Activated CD8-positive, alpha-beta T cell treated with anti-CD3 and anti-CD28 coated beads, Interleukin-2, amount 10 ng/mL, durations not matched to agents 7 days and 5 days (primary cell): ENCODE measurements at regions not wholly inside any gene's neighbourhood (a gene's known extent, or its start where the extent isn't known, plus 50 kb on each side); places are given as distances from the start of the nearest gene placed in this dataset.

Experiments
- ATAC-seq: fragments of 150-1000 bp; cut with Tn5 transposase; one replicate; pipeline ENCODE4 v1.10.0; 2021; ENCODE audit warnings: moderate library complexity
- CTCF ChIA-PET: fragments of 350-600 bp; sonication (Branson Sonifier 250); formaldehyde crosslinking; loops from one replicate; lab custom pipeline; 2021; ENCODE audit warnings: antibody characterized with exemption; lab: Charles Lee
- POLR2A ChIA-PET: fragments of 350-600 bp; sonication (Branson Sonifier 250); formaldehyde crosslinking; loops from one replicate; lab custom pipeline; 2021; ENCODE audit warnings: antibody characterized with exemption; lab: Charles Lee
- DNase-seq: peaks from one replicate; pipeline ENCODE4 v3.0.0-alpha.2; 2020
- H3K27ac Mint-ChIP-seq: one replicate; pipeline ENCODE4 v1.8.0; 2021; ENCODE audit warnings: mild to moderate bottlenecking, mixed read lengths
- H3K27me3 Mint-ChIP-seq: one replicate; pipeline ENCODE4 v1.8.0; 2021; ENCODE audit warnings: low read depth, mixed read lengths
- H3K36me3 Mint-ChIP-seq: one replicate; pipeline ENCODE4 v1.8.0; 2021; ENCODE audit warnings: low read depth, mixed read lengths
- H3K4me1 Mint-ChIP-seq: one replicate; pipeline ENCODE4 v1.8.0; 2021; ENCODE audit warnings: low read depth, mixed read lengths
- H3K4me3 Mint-ChIP-seq: one replicate; pipeline ENCODE4 v1.8.0; 2021; ENCODE audit warnings: mild to moderate bottlenecking, mixed read lengths
- H3K9me3 Mint-ChIP-seq: one replicate; pipeline ENCODE4 v1.8.0; 2022; ENCODE audit warnings: mixed read lengths; ENCODE audit not compliant: insufficient read depth

GRCh38 chr2:235278771-235279355 is 215.0 kb upstream of the AGAP1 start:
- no peaks in the 10 kb centered on the region for H3K4me1 Mint-ChIP-seq
- ChIA-PET POLR2A (interaction anchor here (0.7 kb wide), 1 partner anchor 66 kb away, joined by 3 read pairs; no protein-coding TSS in a partner anchor), CTCF (no interaction called here)
- H3K36me3 Mint-ChIP-seq = no peaks in the 10 kb centered on the region
- DNase-seq = no peak
- no peaks in the 10 kb centered on the region for H3K9me3 Mint-ChIP-seq
- no peak overlapping the region for H3K4me3 Mint-ChIP-seq
- no peak overlapping the region for H3K27ac Mint-ChIP-seq
- no peak for ATAC-seq
- peaks cover 25% of the 10 kb centered on the region for H3K27me3 Mint-ChIP-seq

- DNase-seq (no peak), ATAC-seq (no peak)
- Mint-ChIP-seq H3K27ac (no peak overlapping the region), H3K27me3 (peaks cover 21% of the 10 kb centered on the region), H3K9me3 (no peaks in the 10 kb centered on the region), H3K4me3 (no peak overlapping the region), H3K36me3 (no peaks in the 10 kb centered on the region), H3K4me1 (no peaks in the 10 kb centered on the region)
- ChIA-PET POLR2A (no interaction called here), CTCF (no interaction called here)
Observed at GRCh38 chr2:235279965-235280364, 213.9 kb upstream of the AGAP1 start.

- H3K27me3 Mint-ChIP-seq = peaks cover 16% of the 10 kb centered on the region
- ATAC-seq (no peak), DNase-seq (no peak)
- no peaks in the 10 kb centered on the region for H3K4me1 Mint-ChIP-seq
- no peak overlapping the region for H3K27ac Mint-ChIP-seq
- no peak overlapping the region for H3K4me3 Mint-ChIP-seq
- H3K36me3 Mint-ChIP-seq = no peaks in the 10 kb centered on the region
- CTCF ChIA-PET = no interaction called here
- POLR2A ChIA-PET = no interaction called here
- H3K9me3 Mint-ChIP-seq = no peaks in the 10 kb centered on the region
Observed at GRCh38 chr2:235283246-235283645, 210.6 kb upstream of the AGAP1 start.

GRCh38 chr2:235286622-235287374 is 207.0 kb upstream of the AGAP1 start:
- CTCF ChIA-PET = no interaction called here
- Mint-ChIP-seq H3K27me3 (peaks cover 11% of the 10 kb centered on the region), H3K4me1 (no peaks in the 10 kb centered on the region), H3K27ac (no peak overlapping the region), H3K4me3 (no peak overlapping the region), H3K36me3 (no peaks in the 10 kb centered on the region), H3K9me3 (no peaks in the 10 kb centered on the region)
- ATAC-seq (no peak), DNase-seq (no peak)
- POLR2A ChIA-PET = no interaction called here

- ChIA-PET POLR2A (no interaction called here), CTCF (no interaction called here)
- Mint-ChIP-seq H3K27ac (no peak overlapping the region), H3K4me1 (no peaks in the 10 kb centered on the region), H3K36me3 (no peaks in the 10 kb centered on the region), H3K9me3 (no peaks in the 10 kb centered on the region), H3K4me3 (no peak overlapping the region), H3K27me3 (peaks cover 12% of the 10 kb centered on the region)
- DNase-seq (no peak), ATAC-seq (no peak)
Observed at GRCh38 chr2:235287375-235287733, 206.5 kb upstream of the AGAP1 start.

- CTCF ChIA-PET = no interaction called here
Observed at GRCh38 chr2:235291461-235291860, 202.4 kb upstream of the AGAP1 start.

GRCh38 chr2:235293061-235293460 is 200.8 kb upstream of the AGAP1 start:
- CTCF ChIA-PET = no interaction called here

More at GRCh38 chr2:235291461-235291860, 202.4 kb upstream of the AGAP1 start:
- POLR2A ChIA-PET = no interaction called here
- DNase-seq (no peak), ATAC-seq (no peak)
- Mint-ChIP-seq H3K36me3 (no peaks in the 10 kb centered on the region), H3K27ac (no peak overlapping the region), H3K9me3 (no peaks in the 10 kb centered on the region), H3K4me1 (no peaks in the 10 kb centered on the region), H3K4me3 (no peak overlapping the region), H3K27me3 (peaks cover 3% of the 10 kb centered on the region)

GRCh38 chr2:235295831-235296230 is 198.0 kb upstream of the AGAP1 start:
- ATAC-seq (no peak), DNase-seq (no peak)
- Mint-ChIP-seq H3K4me1 (no peaks in the 10 kb centered on the region), H3K9me3 (no peaks in the 10 kb centered on the region), H3K27me3 (peaks cover 3% of the 10 kb centered on the region), H3K4me3 (no peak overlapping the region), H3K27ac (no peak overlapping the region), H3K36me3 (no peaks in the 10 kb centered on the region)
- ChIA-PET CTCF (no interaction called here), POLR2A (no interaction called here)

More at GRCh38 chr2:235293061-235293460, 200.8 kb upstream of the AGAP1 start:
- peaks cover 3% of the 10 kb centered on the region for H3K27me3 Mint-ChIP-seq
- DNase-seq (no peak), ATAC-seq (no peak)
- POLR2A ChIA-PET = no interaction called here
- H3K27ac Mint-ChIP-seq = no peak overlapping the region
- no peaks in the 10 kb centered on the region for H3K4me1 Mint-ChIP-seq
- H3K36me3 Mint-ChIP-seq = no peaks in the 10 kb centered on the region
- no peak overlapping the region for H3K4me3 Mint-ChIP-seq
- H3K9me3 Mint-ChIP-seq = no peaks in the 10 kb centered on the region

- ATAC-seq (no peak), DNase-seq (no peak)
- Mint-ChIP-seq H3K36me3 (no peaks in the 10 kb centered on the region), H3K9me3 (no peaks in the 10 kb centered on the region), H3K4me3 (no peak overlapping the region), H3K27me3 (no peaks in the 10 kb centered on the region), H3K4me1 (no peaks in the 10 kb centered on the region), H3K27ac (no peak overlapping the region)
- POLR2A ChIA-PET = interaction anchor here (0.7 kb wide), 1 partner anchor 122 kb away, joined by 3 read pairs; no protein-coding TSS in a partner anchor
- CTCF ChIA-PET = no interaction called here
Observed at GRCh38 chr2:235300368-235301201, 193.3 kb upstream of the AGAP1 start.

GRCh38 chr2:235301202-235302076 is 192.4 kb upstream of the AGAP1 start:
- POLR2A ChIA-PET = interaction anchor here (0.7 kb wide), 1 partner anchor 123 kb away, joined by 3 read pairs; no protein-coding TSS in a partner anchor
- ATAC-seq = no peak

GRCh38 chr2:235302263-235302662 is 191.6 kb upstream of the AGAP1 start:
- Mint-ChIP-seq H3K4me3 (no peak overlapping the region), H3K27ac (no peak overlapping the region), H3K9me3 (no peaks in the 10 kb centered on the region), H3K27me3 (no peaks in the 10 kb centered on the region), H3K36me3 (no peaks in the 10 kb centered on the region), H3K4me1 (no peaks in the 10 kb centered on the region)
- CTCF ChIA-PET = no interaction called here
- no peak for ATAC-seq
- no peak for DNase-seq
- POLR2A ChIA-PET = no interaction called here

More at GRCh38 chr2:235301202-235302076, 192.4 kb upstream of the AGAP1 start:
- CTCF ChIA-PET = no interaction called here
- Mint-ChIP-seq H3K4me3 (no peak overlapping the region), H3K4me1 (no peaks in the 10 kb centered on the region), H3K27ac (no peak overlapping the region), H3K9me3 (no peaks in the 10 kb centered on the region), H3K36me3 (no peaks in the 10 kb centered on the region), H3K27me3 (no peaks in the 10 kb centered on the region)
- DNase-seq = no peak
